ENCODE measurements at regions not wholly inside any gene's neighbourhood (a gene's known extent, or its start where the extent isn't known, plus 50 kb on each side); places are given as distances from the start of the nearest gene placed in this dataset.

DNA sequence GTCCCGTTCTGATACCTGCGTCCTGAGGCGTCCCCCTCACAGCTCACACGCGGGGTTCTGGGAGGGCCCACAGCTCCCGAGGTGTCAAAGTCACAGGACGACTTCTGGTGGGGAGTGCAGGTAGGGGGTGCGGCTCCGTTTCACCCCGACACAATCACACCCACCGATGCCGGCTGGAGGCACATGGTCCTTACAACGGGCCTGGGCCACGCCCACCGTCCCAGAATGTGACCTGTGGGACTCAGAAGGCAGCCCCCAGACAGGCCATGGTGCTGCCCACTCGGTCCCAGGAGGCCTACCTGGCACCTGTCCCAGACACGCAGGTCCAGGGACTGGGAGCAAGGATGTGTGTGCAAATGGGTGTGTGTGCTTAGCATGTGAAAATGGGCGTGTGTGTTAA is 86.0 kb downstream of the UNCX start:
- Mint-ChIP-seq H3K4me1 (ENCODE audit: low read depth in 2 of 2) (no peaks in the 10 kb centered on the region), H3K9me3 (no peaks in the 10 kb centered on the region), H3K27me3 (peaks cover 4 to 24% of the 10 kb centered on the region in 2 donors), H3K4me3 (no peak overlapping the region), H3K36me3 (ENCODE audit: insufficient read depth) (no peaks in the 10 kb centered on the region), H3K27ac (no peak overlapping the region)
- no peak for DNase-seq
- ATAC-seq (replicated peaks): no peak

DNA sequence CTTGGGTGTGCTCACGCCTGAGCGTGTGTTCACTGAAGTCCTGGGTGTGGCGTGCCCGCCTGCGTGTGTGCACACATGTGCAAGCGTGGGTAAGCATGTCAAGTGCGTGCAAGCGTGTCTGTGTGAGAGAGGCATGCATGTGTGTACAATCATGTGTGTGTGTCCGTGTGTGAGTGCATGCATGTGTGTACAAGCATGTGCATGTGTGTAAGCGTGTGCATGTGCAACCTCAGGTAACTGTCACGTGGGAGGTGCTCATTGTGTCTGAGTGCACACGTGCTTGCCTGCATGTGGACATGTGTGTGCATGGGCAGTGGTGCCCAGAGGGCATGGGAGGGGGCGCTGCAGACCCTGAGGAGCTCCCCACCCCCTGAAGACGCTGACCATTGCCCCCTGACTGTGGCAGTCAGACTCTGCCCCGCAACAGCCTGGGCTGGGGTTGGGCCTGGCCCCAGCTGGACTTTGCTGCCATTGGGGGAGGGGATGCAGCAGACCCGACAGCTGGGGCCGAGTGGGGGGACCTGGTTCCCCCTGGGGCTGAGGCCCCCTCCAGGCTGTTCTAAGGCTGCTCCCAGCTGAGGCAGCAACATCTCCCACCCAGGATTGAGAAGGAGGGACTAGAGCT is 88.1 kb downstream of the UNCX start:
- Mint-ChIP-seq H3K9me3 (no peaks in the 10 kb centered on the region), H3K4me3 (no peak overlapping the region), H3K4me1 (ENCODE audit: low read depth in 2 of 2) (no peaks in the 10 kb centered on the region), H3K36me3 (ENCODE audit: insufficient read depth) (no peaks in the 10 kb centered on the region), H3K27me3 (peaks cover 18 to 38% of the 10 kb centered on the region in 2 donors), H3K27ac (no peak overlapping the region)
- ATAC-seq (replicated peaks) (no peak), DNase-seq (no peak)

DNA sequence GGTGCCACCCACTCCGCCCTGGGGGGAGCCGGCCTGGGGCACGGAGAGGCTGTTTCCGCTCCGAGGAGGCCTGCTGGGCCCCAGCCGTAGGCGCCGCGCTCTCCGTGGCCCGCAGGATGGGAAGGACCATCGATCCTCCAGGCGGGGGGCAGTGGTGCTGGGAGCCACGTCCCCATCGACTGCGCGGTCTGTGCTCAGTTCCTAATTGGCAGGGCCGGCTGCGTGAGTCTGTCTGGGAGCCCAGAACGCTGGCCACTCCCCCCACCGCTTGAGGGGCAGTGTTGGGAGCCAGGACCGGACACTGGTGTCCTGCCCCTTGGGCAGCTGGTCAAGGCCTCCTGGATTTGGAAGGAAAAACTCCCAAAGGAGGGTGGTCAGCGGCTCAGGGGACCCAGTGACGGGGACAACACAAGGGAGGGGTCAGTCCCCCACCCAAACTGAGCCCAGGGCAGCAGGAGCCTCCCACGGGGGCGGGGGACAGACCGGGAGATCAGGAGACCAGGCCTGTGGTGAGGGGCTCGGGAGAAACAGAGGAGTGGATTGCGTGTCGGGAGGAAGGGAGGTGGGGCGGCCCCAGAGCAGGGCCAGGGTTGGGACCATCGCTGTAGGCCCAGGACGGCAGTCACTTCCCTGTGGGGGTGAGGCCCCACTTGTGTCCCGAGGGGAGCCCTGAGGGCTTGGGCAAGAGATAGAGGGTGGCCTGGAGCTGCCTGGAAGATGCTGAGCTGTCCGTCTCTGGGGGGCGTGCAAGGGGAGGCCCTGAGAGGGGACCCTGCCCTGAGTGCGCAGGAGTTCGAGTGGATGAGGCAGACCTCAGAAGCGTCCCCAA is 89.0 kb downstream of the UNCX start:
- H3K27me3 Mint-ChIP-seq: peaks cover 21 to 37% of the 10 kb centered on the region in 2 donors
- H3K4me3 Mint-ChIP-seq: no peak overlapping the region
- H3K9me3 Mint-ChIP-seq: no peaks in the 10 kb centered on the region
- H3K36me3 Mint-ChIP-seq (ENCODE audit: insufficient read depth): no peaks in the 10 kb centered on the region
- H3K4me1 Mint-ChIP-seq (ENCODE audit: low read depth in 2 of 2): no peaks in the 10 kb centered on the region
- no peak overlapping the region for H3K27ac Mint-ChIP-seq
- DNase-seq (no peak), ATAC-seq (replicated peaks) (no peak)

DNA sequence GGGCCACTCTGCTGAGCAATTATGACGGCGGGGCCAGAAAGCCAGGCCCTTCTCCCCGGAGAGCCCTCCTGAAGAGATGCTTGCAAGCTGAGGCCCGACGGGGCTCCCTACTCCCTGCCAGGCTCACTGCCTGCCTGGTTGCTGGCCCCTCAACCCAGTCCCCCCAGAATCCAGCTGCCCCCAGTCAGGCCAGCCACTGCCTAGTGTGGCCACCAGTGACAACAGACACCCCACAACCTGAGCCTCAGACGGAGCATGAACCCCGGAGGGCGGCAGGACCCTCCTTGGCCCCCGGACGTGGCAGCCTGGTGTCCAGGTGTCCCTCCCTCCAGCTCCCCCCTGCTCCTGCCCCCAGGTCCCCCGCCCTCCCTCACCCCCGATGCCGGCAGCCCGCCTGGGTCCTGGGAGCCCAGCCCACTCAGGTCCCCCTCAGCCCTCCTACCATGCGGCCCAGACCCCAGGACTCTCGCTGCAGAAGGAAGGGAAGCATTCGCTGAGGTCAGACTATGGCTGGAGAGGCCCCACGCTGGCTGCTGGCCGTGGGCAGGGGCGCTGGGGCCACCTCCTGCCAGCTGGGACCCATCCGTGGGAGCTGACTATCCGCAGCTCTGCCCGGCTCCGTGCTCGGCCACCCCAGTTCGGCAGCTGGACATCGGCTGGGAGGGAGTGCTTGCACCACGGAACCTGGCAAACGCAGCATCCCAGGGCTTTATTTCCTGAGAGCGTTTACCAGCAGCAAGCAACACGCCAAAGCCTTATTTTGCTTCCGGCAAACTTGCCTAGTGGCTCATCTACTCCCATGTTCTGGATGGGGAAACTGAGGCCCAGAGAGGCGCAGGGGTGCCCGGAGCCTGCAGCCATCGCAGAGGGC is 89.8 kb downstream of the UNCX start:
- H3K36me3 Mint-ChIP-seq (ENCODE audit: insufficient read depth): no peaks in the 10 kb centered on the region
- H3K4me3 Mint-ChIP-seq: no peak overlapping the region
- H3K4me1 Mint-ChIP-seq (ENCODE audit: low read depth in 2 of 2): no peaks in the 10 kb centered on the region
- peaks cover 24 to 41% of the 10 kb centered on the region in 2 donors for H3K27me3 Mint-ChIP-seq
- no peaks in the 10 kb centered on the region for H3K9me3 Mint-ChIP-seq
- ATAC-seq (replicated peaks) (no peak), DNase-seq (no peak)
- H3K27ac Mint-ChIP-seq: no peak overlapping the region

DNA sequence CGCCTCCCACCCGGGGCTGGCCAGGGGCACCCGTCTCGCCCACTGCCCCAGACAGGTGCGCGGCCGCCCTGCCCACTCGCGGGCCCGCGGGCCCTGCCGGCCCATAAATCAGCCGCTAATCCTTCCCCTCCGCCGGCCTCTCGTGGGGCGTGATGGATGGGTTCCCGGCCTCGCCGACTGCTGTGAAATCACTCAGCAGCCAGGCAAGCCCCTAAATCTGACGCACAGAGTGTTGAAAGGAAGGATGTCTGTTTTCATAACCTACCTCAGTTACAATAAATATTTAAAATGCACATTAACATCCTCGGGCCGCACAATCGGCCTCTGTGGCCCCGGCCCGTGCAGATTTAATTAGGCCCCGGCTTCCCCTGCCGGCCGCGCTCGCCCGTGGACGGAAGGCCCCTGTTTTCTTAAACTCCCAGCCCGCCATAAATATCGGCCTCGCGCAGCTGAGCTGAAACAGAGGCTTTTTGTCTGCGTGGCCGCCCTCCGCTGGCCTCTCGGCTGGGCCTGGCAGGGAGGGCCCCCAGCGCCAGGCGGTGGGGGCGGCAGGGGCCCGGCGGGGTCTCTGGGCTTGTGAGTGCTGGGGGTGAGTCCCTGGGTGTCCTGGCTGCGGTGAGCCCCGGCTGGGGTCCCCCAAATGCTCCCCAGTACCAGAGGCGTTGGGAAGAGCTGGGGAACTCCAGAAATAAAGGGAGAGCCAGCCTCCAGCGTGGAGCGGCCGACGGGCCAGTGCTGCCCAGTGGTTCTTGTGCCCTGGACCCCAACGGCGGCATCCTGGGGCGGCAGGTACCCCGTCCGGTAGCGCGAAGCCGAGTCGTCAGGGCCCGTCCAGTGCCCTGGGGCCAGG is 90.7 kb downstream of the UNCX start:
- no peak for DNase-seq
- no peak overlapping the region for H3K27ac Mint-ChIP-seq
- H3K36me3 Mint-ChIP-seq (ENCODE audit: insufficient read depth): no peaks in the 10 kb centered on the region
- ATAC-seq (replicated peaks): no peak
- peaks cover 20 to 36% of the 10 kb centered on the region in 2 donors for H3K27me3 Mint-ChIP-seq
- H3K4me3 Mint-ChIP-seq: no peak overlapping the region
- H3K4me1 Mint-ChIP-seq (ENCODE audit: low read depth in 2 of 2): no peaks in the 10 kb centered on the region
- H3K9me3 Mint-ChIP-seq: no peaks in the 10 kb centered on the region

DNA sequence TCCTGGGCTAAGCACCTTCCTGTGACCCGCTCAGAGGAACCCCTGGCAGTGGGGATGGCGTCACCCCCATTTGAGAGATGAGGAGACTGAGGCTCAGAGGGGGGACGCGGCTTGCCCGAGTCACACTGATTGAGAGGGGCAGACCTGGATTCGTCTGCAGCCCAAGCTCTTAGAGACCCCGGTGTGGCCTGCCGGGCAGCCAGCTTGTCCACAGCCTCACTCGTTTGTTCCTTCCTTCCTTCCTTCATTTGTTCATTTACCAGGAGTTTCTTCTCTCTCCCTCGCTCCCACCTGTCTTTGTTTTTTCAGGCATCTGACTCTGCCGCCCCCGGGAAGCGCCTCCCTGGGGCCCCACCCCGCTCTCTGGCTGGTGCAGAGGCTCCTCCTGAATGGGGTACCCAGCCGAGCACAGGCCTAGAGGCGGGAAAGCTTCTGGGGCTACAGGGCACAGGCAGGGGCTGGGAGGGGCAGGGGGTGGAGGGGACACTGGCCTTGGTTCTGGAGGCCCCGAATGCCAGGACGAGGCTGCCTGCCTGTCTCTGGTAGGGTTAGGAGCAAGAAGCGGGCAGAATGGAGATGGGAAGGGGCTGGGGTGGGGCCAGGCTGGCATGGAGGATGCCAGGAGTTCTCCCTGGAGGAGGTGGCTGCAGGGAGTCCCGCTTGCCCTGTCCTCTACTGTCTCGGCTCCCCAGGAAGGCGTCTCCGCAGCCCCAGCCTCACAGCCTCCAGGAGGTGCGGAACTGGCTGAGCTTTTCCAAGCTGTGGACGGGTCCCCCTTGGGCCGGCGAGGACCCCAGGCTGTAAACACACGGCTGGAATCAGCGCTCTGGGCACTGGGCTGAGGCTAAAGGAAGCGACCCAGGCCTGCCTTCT is 91.6 kb downstream of the UNCX start:
- no peaks in the 10 kb centered on the region for H3K4me1 Mint-ChIP-seq (ENCODE audit: low read depth in 2 of 2)
- no peak overlapping the region for H3K27ac Mint-ChIP-seq
- no peaks in the 10 kb centered on the region for H3K36me3 Mint-ChIP-seq (ENCODE audit: insufficient read depth)
- H3K27me3 Mint-ChIP-seq: peaks cover 19 to 31% of the 10 kb centered on the region in 2 donors
- DNase-seq (no peak), ATAC-seq (replicated peaks) (no peak)
- no peak overlapping the region for H3K4me3 Mint-ChIP-seq
- H3K9me3 Mint-ChIP-seq: no peaks in the 10 kb centered on the region

DNA sequence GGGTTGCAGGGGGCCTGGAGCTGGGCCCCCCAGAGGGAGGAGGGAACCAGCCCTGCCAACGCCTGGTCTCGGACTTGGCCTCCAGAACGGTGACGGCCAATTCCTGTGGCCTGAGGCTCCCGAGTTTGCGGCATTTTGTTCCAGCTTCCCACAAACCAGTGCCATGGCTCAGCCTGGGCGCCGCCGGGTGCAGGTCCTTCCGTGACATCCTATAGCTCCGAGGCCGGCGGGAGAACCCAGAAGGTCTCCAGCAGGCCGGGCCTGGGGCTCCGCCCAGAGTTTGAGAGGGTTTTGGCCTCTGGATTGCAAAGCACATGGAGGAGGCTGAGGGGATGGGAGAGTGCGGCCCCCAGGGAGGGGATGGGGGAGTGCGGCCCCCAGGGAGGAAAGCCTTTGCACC is 92.6 kb downstream of the UNCX start:
- Mint-ChIP-seq H3K4me3 (no peak overlapping the region), H3K27me3 (peaks cover 19 to 39% of the 10 kb centered on the region in 2 donors), H3K4me1 (ENCODE audit: low read depth in 2 of 2) (no peaks in the 10 kb centered on the region), H3K36me3 (ENCODE audit: insufficient read depth) (no peaks in the 10 kb centered on the region), H3K27ac (no peak overlapping the region), H3K9me3 (no peaks in the 10 kb centered on the region)
- ATAC-seq (replicated peaks) (no peak), DNase-seq (no peak)

DNA sequence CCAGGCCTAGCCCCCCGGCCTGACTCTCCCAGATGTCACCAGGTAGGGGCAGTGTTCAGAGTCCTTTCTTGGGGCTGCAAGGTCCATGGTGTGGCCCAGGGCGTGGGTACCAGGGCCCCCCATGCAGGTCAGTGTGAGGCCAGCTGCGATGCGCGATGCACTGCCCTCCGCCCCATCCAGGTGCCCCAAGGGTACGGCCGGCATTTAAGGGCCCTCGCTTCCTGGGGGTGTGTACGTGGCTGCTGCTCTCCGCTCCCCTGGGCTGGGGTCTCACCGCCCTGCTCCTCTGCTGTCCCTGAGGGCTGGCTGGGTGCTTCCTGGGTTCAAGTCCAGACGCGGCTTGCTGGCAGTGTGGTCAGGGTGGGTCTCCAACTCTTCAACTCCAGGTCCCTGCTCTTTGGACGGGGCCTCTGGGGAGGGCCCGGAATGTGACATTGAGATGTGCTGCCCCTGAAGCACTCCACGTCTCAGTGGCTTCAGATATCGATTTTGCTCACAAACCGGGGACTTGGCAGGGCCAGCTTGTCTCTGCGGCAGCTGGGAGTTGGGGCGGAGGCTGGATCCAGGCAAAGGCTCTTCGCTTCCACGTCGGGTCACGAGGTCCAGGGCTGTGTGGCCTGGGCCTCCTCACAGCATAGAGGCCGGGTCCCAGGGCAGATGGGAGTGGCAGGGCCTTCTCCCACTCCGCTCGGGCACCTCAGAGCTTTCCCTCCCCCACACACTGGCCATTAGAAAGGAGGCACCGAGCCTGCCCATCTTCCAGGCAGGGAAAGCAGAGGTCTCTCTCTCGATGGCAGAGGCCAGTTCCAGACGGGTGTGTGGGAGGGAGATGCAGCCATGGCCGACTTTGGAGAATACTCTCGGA is 93.2 kb downstream of the UNCX start:
- Mint-ChIP-seq H3K27me3 (peaks cover 19 to 42% of the 10 kb centered on the region in 2 donors), H3K27ac (no peak overlapping the region), H3K9me3 (no peaks in the 10 kb centered on the region), H3K4me3 (no peak overlapping the region), H3K36me3 (ENCODE audit: insufficient read depth) (no peaks in the 10 kb centered on the region), H3K4me1 (ENCODE audit: low read depth in 2 of 2) (no peaks in the 10 kb centered on the region)
- DNase-seq (no peak), ATAC-seq (replicated peaks) (no peak)

DNA sequence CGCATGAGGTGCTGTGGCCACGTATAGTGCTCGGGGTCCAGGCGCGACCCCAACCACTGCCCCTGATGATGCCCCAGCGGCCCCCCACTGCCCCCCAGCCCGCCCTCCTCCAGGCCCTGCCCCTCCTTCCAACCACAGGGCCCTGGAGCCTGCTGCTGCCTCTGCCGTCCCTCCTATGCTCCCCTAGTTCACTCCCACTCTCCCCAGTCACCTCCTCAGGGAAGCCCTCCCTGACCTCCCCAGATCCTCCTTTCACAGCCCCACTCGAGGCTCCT is 93.8 kb downstream of the UNCX start:
- no peak for DNase-seq
- H3K9me3 Mint-ChIP-seq: no peaks in the 10 kb centered on the region
- H3K4me1 Mint-ChIP-seq (ENCODE audit: low read depth in 2 of 2): no peaks in the 10 kb centered on the region
- H3K4me3 Mint-ChIP-seq: no peak overlapping the region
- H3K27me3 Mint-ChIP-seq: peaks cover 19 to 42% of the 10 kb centered on the region in 2 donors
- no peak overlapping the region for H3K27ac Mint-ChIP-seq
- H3K36me3 Mint-ChIP-seq (ENCODE audit: insufficient read depth): no peaks in the 10 kb centered on the region
- ATAC-seq (replicated peaks): no peak

DNA sequence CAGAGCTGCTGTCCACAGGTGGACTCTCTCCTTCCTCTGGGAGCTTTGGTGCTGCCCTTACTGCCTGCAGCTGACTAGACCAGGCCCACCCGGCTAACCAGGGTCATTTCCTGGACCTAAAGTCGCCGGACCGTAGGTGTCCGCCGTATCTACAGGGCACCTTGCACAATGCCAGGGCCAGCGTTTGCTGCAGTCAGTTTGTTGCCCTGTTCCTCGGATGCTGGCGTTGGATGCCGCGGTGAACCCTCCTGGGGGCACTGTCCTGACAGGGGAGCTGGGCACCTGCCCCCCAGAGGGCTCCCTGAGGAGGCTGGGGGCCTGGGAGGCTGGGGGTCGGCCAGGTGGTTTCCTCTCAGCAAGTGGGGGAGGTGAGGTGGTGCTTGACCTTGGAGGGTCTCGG is 96.6 kb downstream of the UNCX start:
- Mint-ChIP-seq H3K4me1 (ENCODE audit: low read depth in 2 of 2) (no peaks in the 10 kb centered on the region), H3K27me3 (peaks cover 21 to 55% of the 10 kb centered on the region in 2 donors), H3K36me3 (ENCODE audit: insufficient read depth) (no peaks in the 10 kb centered on the region), H3K9me3 (no peaks in the 10 kb centered on the region), H3K27ac (no peak overlapping the region), H3K4me3 (no peak overlapping the region)
- DNase-seq (no peak), ATAC-seq (replicated peaks) (no peak)

DNA sequence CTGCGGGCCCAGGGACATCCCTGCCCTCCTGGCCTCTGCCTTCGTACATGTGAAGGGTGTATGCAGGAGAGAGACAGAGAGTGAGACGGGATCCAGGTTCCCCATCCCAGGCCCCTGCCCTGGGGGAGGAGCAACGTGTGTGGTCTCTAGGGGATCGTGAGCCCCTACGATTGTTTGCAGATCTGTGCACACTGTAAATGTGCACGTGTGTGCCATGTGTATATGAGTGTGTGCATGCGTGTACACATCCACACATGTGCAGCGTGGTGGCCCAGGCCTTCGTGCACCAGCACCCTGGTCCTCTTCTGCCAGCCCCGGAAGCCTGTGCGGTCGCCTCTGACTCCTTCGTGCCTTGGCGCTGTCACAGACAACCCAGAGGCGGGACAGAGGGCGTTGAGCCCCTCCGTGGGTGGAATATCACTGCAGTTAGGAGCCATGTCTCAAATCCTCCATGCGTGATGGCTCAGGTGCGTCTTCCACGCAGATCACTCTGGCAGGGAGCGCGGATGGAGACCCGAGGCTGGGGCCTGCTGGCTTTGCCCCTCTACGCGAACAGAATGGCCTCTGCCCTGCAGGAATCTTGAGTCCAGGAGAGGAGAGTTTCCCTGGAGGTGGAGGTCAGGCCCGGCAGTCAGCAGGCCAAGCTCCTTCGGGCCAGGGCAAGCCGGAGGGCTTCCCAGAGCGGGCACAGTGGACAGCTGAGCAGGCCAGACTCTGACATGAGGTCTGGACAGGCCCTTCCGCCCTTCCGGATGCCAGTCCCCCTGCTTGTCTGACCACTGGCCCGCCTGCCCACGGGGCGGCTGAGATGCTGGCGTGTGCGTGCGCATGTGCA is 97.5 kb downstream of the UNCX start:
- ATAC-seq (replicated peaks) (no peak), DNase-seq (no peak)
- H3K4me3 Mint-ChIP-seq: no peak overlapping the region
- no peak overlapping the region for H3K27ac Mint-ChIP-seq
- H3K27me3 Mint-ChIP-seq: peaks cover 16 to 55% of the 10 kb centered on the region in 2 donors
- no peaks in the 10 kb centered on the region for H3K36me3 Mint-ChIP-seq (ENCODE audit: insufficient read depth)
- H3K4me1 Mint-ChIP-seq (ENCODE audit: low read depth in 2 of 2): no peaks in the 10 kb centered on the region
- no peaks in the 10 kb centered on the region for H3K9me3 Mint-ChIP-seq
